OCI-LY3 (cell line): ENCODE measurements at regions not wholly inside any gene's neighbourhood (a gene's known extent, or its start where the extent isn't known, plus 50 kb on each side); places are given as distances from the start of the nearest gene placed in this dataset.

Experiments
- H2AFZ ChIP-seq: fragments of 200-600, 300-600 bp; shearing (Covaris generic); 2 replicates; pipeline ENCODE4 v1.6.0; 2014; ENCODE audit warnings: antibody characterized with exemption, low read depth, low read length
- H3K27ac ChIP-seq: fragments of 200-600, 300-600 bp; sonication (generic); 2 replicates; pipeline ENCODE4 v1.5.1; 2014; ENCODE audit warnings: mild to moderate bottlenecking, low read length, moderate library complexity, mixed read lengths
- H3K27me3 ChIP-seq: fragments of 200-600, 300-600 bp; sonication (generic); 2 replicates; pipeline ENCODE4 v1.6.1; 2014; ENCODE audit warnings: low read depth, low read length, mixed read lengths
- H3K36me3 ChIP-seq: fragments of 200-600, 300-600 bp; sonication (generic); replicated peaks from 2 replicates; pipeline ENCODE3; 2014; ENCODE audit warnings: low read depth, low read length, mixed read lengths
- H3K4me1 ChIP-seq: fragments of 300-600, 200-600 bp; sonication (generic); 2 replicates; pipeline ENCODE4 v1.6.1; 2014; ENCODE audit warnings: low read length, mixed read lengths
- H3K4me2 ChIP-seq: fragments of 200-600, 300-600 bp; sonication (generic); 2 replicates; pipeline ENCODE4 v1.6.1; 2014; ENCODE audit warnings: low read length, mixed read lengths
- H3K4me3 ChIP-seq: fragments of 300-600, 200-600 bp; sonication (generic); 2 replicates; pipeline ENCODE4 v1.5.1; 2014; ENCODE audit warnings: antibody characterized with exemption, mild to moderate bottlenecking, low read length, moderate library complexity
- H3K79me2 ChIP-seq: fragments of 300-600, 200-600 bp; shearing (Covaris generic); 2 replicates; pipeline ENCODE4 v1.6.1; 2014; ENCODE audit warnings: mild to moderate bottlenecking, low read length, mixed read lengths
- H3K9ac ChIP-seq: fragments of 300-600, 200-600 bp; shearing (Covaris generic); 2 replicates; pipeline ENCODE4 v1.6.0; 2014; ENCODE audit warnings: mild to moderate bottlenecking, low read length, moderate library complexity
- H3K9me3 ChIP-seq: fragments of 200-600, 300-600 bp; shearing (Covaris generic); 2 replicates; pipeline ENCODE4 v1.6.1; 2014; ENCODE audit warnings: low read length, mixed read lengths; ENCODE audit not compliant: insufficient read depth
- H4K20me1 ChIP-seq: fragments of 200-600, 300-600 bp; sonication (generic); 2 replicates; pipeline ENCODE4 v1.6.1; 2016; ENCODE audit warnings: low read length, mixed read lengths; ENCODE audit not compliant: insufficient read depth
- EZH2phosphoT487 ChIP-seq: fragments of 200-600 bp; shearing (Covaris generic); IDR thresholded peaks from 2 replicates; pipeline ENCODE4 v1.6.1; 2018; ENCODE audit warnings: antibody characterized with exemption, mixed run types, low read depth
- TF ChIP-seq, protein P1 (sequence below): fragments of 200-600, 300-600 bp; sonication (generic); IDR thresholded peaks from 2 replicates; pipeline ENCODE4 v1.5.1; 2014; ENCODE audit warnings: antibody characterized with exemption, low read length, low read depth

DNA sequence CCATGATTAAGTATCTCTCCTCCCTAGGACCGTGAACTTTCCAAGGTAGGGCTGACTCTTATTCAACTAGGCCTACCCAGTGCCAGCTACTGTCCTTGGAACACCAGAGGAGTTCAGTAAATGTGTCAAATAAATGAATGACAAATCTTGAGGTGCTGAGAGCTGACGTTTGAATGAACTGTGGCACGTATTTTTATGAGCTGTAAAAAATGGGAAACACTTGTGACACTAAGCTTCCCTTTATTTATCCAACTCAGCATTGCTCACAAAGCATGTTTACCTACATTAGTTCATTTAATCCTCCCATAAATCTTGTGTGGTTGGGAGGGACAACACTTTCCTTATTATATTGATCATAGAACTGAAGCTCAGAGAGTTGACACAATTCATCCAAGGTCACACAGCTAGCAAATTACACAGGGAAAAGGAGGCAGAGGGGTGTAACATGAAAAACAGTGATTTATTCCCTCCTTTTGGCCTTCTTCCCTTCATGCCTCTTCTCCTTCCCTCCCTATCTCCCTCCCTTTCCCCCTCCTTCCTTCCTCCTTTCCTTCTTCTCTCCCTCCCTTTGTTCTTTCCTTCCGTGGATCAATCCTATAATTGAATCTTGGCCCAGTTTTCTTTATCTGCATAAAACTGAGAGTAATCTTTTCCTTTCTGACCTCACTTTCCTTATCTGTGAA, 412.6 kb downstream of the DMRT2 start:
- no peaks in the 10 kb centered on the region for H3K9me3 ChIP-seq
- no peaks in the 10 kb centered on the region for H3K27me3 ChIP-seq
- no peaks in the 10 kb centered on the region for H4K20me1 ChIP-seq
- no peak overlapping the region for H3K4me2 ChIP-seq
- H3K36me3 ChIP-seq, result no peaks in the 10 kb centered on the region
- H3K79me2 ChIP-seq, result no peaks in the 10 kb centered on the region
- no peak for TF ChIP-seq EZH2phosphoT487
- TF ChIP-seq, protein P1, sequence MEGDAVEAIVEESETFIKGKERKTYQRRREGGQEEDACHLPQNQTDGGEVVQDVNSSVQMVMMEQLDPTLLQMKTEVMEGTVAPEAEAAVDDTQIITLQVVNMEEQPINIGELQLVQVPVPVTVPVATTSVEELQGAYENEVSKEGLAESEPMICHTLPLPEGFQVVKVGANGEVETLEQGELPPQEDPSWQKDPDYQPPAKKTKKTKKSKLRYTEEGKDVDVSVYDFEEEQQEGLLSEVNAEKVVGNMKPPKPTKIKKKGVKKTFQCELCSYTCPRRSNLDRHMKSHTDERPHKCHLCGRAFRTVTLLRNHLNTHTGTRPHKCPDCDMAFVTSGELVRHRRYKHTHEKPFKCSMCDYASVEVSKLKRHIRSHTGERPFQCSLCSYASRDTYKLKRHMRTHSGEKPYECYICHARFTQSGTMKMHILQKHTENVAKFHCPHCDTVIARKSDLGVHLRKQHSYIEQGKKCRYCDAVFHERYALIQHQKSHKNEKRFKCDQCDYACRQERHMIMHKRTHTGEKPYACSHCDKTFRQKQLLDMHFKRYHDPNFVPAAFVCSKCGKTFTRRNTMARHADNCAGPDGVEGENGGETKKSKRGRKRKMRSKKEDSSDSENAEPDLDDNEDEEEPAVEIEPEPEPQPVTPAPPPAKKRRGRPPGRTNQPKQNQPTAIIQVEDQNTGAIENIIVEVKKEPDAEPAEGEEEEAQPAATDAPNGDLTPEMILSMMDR, result no peak
- H3K9ac ChIP-seq, result no peak overlapping the region
- H2AFZ ChIP-seq, result no peak overlapping the region
- H3K27ac ChIP-seq, result no peak overlapping the region
- peaks cover 16% of the 10 kb centered on the region for H3K4me1 ChIP-seq
- no peak overlapping the region for H3K4me3 ChIP-seq

- TF ChIP-seq, protein P1, result no peak
- no peak for TF ChIP-seq EZH2phosphoT487
- Histone ChIP-seq H2AFZ (no peak overlapping the region), H3K4me3 (peak overlapping the region; percentile 2), H3K9ac (no peak overlapping the region), H3K36me3 (no peaks in the 10 kb centered on the region), H3K4me2 (peak overlapping the region; percentile 41), H3K4me1 (peaks cover 38% of the 10 kb centered on the region), H4K20me1 (no peaks in the 10 kb centered on the region), H3K27me3 (no peaks in the 10 kb centered on the region), H3K27ac (peak overlapping the region; percentile 43), H3K79me2 (no peaks in the 10 kb centered on the region), H3K9me3 (no peaks in the 10 kb centered on the region)
These were observed 419.8 kb downstream of the DMRT2 start for GRCh38 chr9:1469996-1470395.

- H3K9me3 ChIP-seq, result no peaks in the 10 kb centered on the region
- no peaks in the 10 kb centered on the region for H4K20me1 ChIP-seq
- TF ChIP-seq, protein P1, result no peak
- no peak for TF ChIP-seq EZH2phosphoT487
- H3K4me2 ChIP-seq, result no peak overlapping the region
- H3K27me3 ChIP-seq, result no peaks in the 10 kb centered on the region
- no peaks in the 10 kb centered on the region for H3K36me3 ChIP-seq
- H3K9ac ChIP-seq, result no peak overlapping the region
- H3K4me1 ChIP-seq, result peaks cover 28% of the 10 kb centered on the region
- no peak overlapping the region for H3K27ac ChIP-seq
- H2AFZ ChIP-seq, result no peak overlapping the region
- no peaks in the 10 kb centered on the region for H3K79me2 ChIP-seq
- no peak overlapping the region for H3K4me3 ChIP-seq
These were observed 423.9 kb downstream of the DMRT2 start for GRCh38 chr9:1473956-1474634.

DNA sequence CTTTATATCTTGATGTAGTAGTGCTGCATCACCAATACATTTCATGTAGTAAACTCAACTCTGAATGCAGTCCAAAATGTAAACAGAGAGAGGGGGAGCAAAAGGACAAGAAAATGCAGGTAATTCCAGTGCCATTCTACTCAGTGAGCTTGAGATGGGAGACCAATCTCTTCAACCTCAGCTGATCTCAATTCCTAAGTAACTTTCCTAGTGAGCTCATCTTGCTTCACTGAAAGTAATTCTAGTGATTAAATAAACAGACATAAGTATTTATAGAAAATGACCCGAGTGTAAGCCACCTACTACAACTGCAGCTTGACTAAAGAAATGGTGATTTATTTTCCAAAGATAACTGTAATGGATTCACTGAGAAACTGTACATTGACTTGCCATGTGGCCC, 424.5 kb downstream of the DMRT2 start:
- Histone ChIP-seq H3K36me3 (no peaks in the 10 kb centered on the region), H3K27me3 (no peaks in the 10 kb centered on the region), H4K20me1 (no peaks in the 10 kb centered on the region), H3K9ac (no peak overlapping the region), H3K9me3 (no peaks in the 10 kb centered on the region), H3K4me3 (no peak overlapping the region), H3K79me2 (no peaks in the 10 kb centered on the region), H2AFZ (no peak overlapping the region), H3K4me2 (no peak overlapping the region), H3K27ac (no peak overlapping the region), H3K4me1 (peaks cover 23% of the 10 kb centered on the region)
- TF ChIP-seq EZH2phosphoT487, result no peak
- TF ChIP-seq, protein P1, result no peak
